IMR-90 (cell line): ENCODE measurements at regions not wholly inside any gene's neighbourhood (a gene's known extent, or its start where the extent isn't known, plus 50 kb on each side); places are given as distances from the start of the nearest gene placed in this dataset.

Source experiments
- ATAC-seq: fragments of 200-7000 bp; cut with Tn5 transposase; 2 replicates; pipeline ENCODE4 v1.9.1; 2020; ENCODE audit warnings: low read depth, mild to moderate bottlenecking, moderate library complexity
- BruUV-seq: library from RNA; stranded (reverse); fragments of 400-500 nt; replicated peaks from 2 replicates; lab custom pipeline; 2021; lab: Mats Ljungman, UMichigan
- CTCF ChIA-PET: fragments of 300-600 bp; formaldehyde crosslinking; extraction: SDS; loops from one replicate; lab custom pipeline; 2021; ENCODE audit warnings: antibody characterized with exemption; lab: Yijun Ruan, JAX
- POLR2A ChIA-PET: fragments of 300-600 bp; sonication (Branson Sonifier 250); formaldehyde crosslinking; loops from one replicate; lab custom pipeline; 2022; ENCODE audit warnings: antibody characterized with exemption; ENCODE audit not compliant: unreplicated experiment; lab: Charles Lee
- DNase-seq: peaks from one replicate; pipeline ENCODE4 v3.0.0; 2013
- H2AFZ ChIP-seq: replicated peaks from 2 replicates; pipeline ENCODE3; 2013; ENCODE audit warnings: low read length, mild to moderate bottlenecking; ENCODE audit not compliant: poor library complexity
- H2AK5ac ChIP-seq: 2 replicates; pipeline ENCODE4 v1.6.1; 2013; ENCODE audit warnings: low read depth, low read length, inconsistent platforms
- H2AK9ac ChIP-seq: replicated peaks from 2 replicates; pipeline ENCODE3; 2013; ENCODE audit warnings: mild to moderate bottlenecking, low read depth, low read length, moderate library complexity; ENCODE audit not compliant: poor library complexity
- H2BK120ac ChIP-seq: 2 replicates; pipeline ENCODE4 v1.6.1; 2013; ENCODE audit warnings: low read depth, low read length, inconsistent platforms
- H2BK15ac ChIP-seq: 3 replicates; pipeline ENCODE4 v1.6.1; 2013; ENCODE audit warnings: low read depth, low read length, inconsistent platforms
- H2BK20ac ChIP-seq: 2 replicates; pipeline ENCODE4 v1.6.1; 2013; ENCODE audit warnings: low read depth, mild to moderate bottlenecking, inconsistent platforms, low read length, moderate library complexity
- H2BK5ac ChIP-seq: 2 replicates; pipeline ENCODE4 v1.6.1; 2013; ENCODE audit warnings: mild to moderate bottlenecking, low read depth, low read length, inconsistent platforms; ENCODE audit not compliant: poor library complexity, severe bottlenecking
- H3K14ac ChIP-seq: replicated peaks from 2 replicates; pipeline ENCODE4 v1.6.1; 2013; ENCODE audit warnings: low read depth, low read length, inconsistent platforms
- H3K18ac ChIP-seq: 2 replicates; pipeline ENCODE4 v1.6.1; 2013; ENCODE audit warnings: low read depth, low read length, control low read depth
- H3K23ac ChIP-seq: 2 replicates; pipeline ENCODE4 v1.6.1; 2013; ENCODE audit warnings: low read depth, low read length, inconsistent platforms
- H3K27ac ChIP-seq: 2 replicates; pipeline ENCODE4 v1.5.1; 2013; ENCODE audit warnings: mild to moderate bottlenecking, control low read depth, low read length; ENCODE audit not compliant: insufficient read depth
- H3K27me3 ChIP-seq: 2 replicates; pipeline ENCODE4 v1.6.1; 2013; ENCODE audit warnings: low read length; ENCODE audit not compliant: control insufficient read depth, insufficient read depth
- H3K36me3 ChIP-seq: 2 replicates; pipeline ENCODE4 v1.6.1; 2013; ENCODE audit warnings: low read length, mixed read lengths; ENCODE audit not compliant: control insufficient read depth, insufficient read depth
- H3K4ac ChIP-seq: 2 replicates; pipeline ENCODE4 v1.6.1; 2013; ENCODE audit warnings: low read depth, low read length, inconsistent platforms
- H3K4me1 ChIP-seq: 2 replicates; pipeline ENCODE4 v1.6.1; 2013; ENCODE audit warnings: low read length, mixed read lengths; ENCODE audit not compliant: control insufficient read depth, insufficient read depth
- H3K4me2 ChIP-seq: 2 replicates; pipeline ENCODE4 v1.6.1; 2013; ENCODE audit warnings: low read depth, mild to moderate bottlenecking, control low read depth, low read length, moderate library complexity
- H3K4me3 ChIP-seq: 2 replicates; pipeline ENCODE4 v1.5.1; 2013; ENCODE audit warnings: low read depth, mild to moderate bottlenecking, control low read depth, low read length, moderate library complexity; ENCODE audit not compliant: insufficient read depth
- H3K56ac ChIP-seq: 2 replicates; pipeline ENCODE4 v1.6.1; 2013; ENCODE audit warnings: low read length, inconsistent platforms; ENCODE audit not compliant: insufficient read depth; ENCODE audit errors: extremely low read depth
- H3K79me1 ChIP-seq, 2 experiments: 2 replicates each; pipeline ENCODE4 v1.6.1; 2013; ENCODE audit warnings: low read length in 2 of 2, inconsistent platforms in 1 of 2, low read depth in 1 of 2
- H3K9ac ChIP-seq: 2 replicates; pipeline ENCODE4 v1.6.1; 2013; ENCODE audit warnings: low read depth, low read length, control low read depth
- H3K9me1 ChIP-seq: 2 replicates; pipeline ENCODE4 v1.6.1; 2013; ENCODE audit warnings: low read length, inconsistent platforms; ENCODE audit not compliant: insufficient read depth
- H3K9me3 ChIP-seq: 2 replicates; pipeline ENCODE4 v1.6.1; 2013; ENCODE audit warnings: low read length; ENCODE audit not compliant: control insufficient read depth, insufficient read depth
- H4K20me1 ChIP-seq: 2 replicates; pipeline ENCODE4 v1.6.1; 2013; ENCODE audit warnings: low read length, inconsistent platforms; ENCODE audit not compliant: insufficient read depth
- H4K5ac ChIP-seq: 2 replicates; pipeline ENCODE4 v1.6.1; 2013; ENCODE audit warnings: mild to moderate bottlenecking, low read depth, low read length, control low read depth
- H4K8ac ChIP-seq, 2 experiments: 2 replicates each; pipeline ENCODE4 v1.6.1; 2013; ENCODE audit warnings: low read depth in 2 of 2, low read length in 2 of 2, control low read depth in 1 of 2, inconsistent platforms in 1 of 2
- H4K91ac ChIP-seq: 2 replicates; pipeline ENCODE4 v1.6.1; 2013; ENCODE audit warnings: low read depth, low read length, inconsistent platforms; ENCODE audit not compliant: insufficient read depth
- BHLHE40 ChIP-seq: fragments of 150-350 bp; IDR thresholded peaks from 2 replicates; pipeline ENCODE4 v1.6.1; 2016; ENCODE audit warnings: mild to moderate bottlenecking, low read depth, low read length
- CEBPB ChIP-seq: IDR thresholded peaks from 2 replicates; pipeline ENCODE4 v1.6.1; 2012; ENCODE audit warnings: low read depth, low read length, improper control_type of control experiment
- CHD1 ChIP-seq: IDR thresholded peaks from 2 replicates; pipeline ENCODE4 v1.6.1; 2012; ENCODE audit warnings: low read depth, low read length, improper control_type of control experiment
- CTCF ChIP-seq: conservative IDR thresholded peaks from 2 replicates; pipeline ENCODE4 v1.5.1; 2012; ENCODE audit warnings: mild to moderate bottlenecking, low read depth, low read length, improper control_type of control experiment
- ELK1 ChIP-seq: fragments of 150-350 bp; IDR thresholded peaks from 2 replicates; pipeline ENCODE4 v1.6.1; 2016; ENCODE audit warnings: low read depth, mild to moderate bottlenecking, low read length, moderate library complexity, borderline replicate concordance
- FOS ChIP-seq: fragments of 150-350 bp; IDR thresholded peaks from 2 replicates; pipeline ENCODE4 v1.6.1; 2016; ENCODE audit warnings: low read depth, low read length
- MAFK ChIP-seq: IDR thresholded peaks from 2 replicates; pipeline ENCODE4 v1.6.1; 2012; ENCODE audit warnings: low read depth, low read length, improper control_type of control experiment
- MAZ ChIP-seq: IDR thresholded peaks from 2 replicates; pipeline ENCODE4 v1.6.1; 2012; ENCODE audit warnings: low read depth, mild to moderate bottlenecking, low read length, improper control_type of control experiment, moderate library complexity, borderline replicate concordance
- MXI1 ChIP-seq: IDR thresholded peaks from 2 replicates; pipeline ENCODE4 v1.6.1; 2012; ENCODE audit warnings: low read depth, mild to moderate bottlenecking, low read length, moderate library complexity, borderline replicate concordance
- NFE2L2 ChIP-seq: fragments of 150-350 bp; IDR thresholded peaks from 2 replicates; pipeline ENCODE4 v1.6.1; 2016; ENCODE audit warnings: low read depth, mild to moderate bottlenecking, low read length
- POLR2A ChIP-seq: IDR thresholded peaks from 2 replicates; pipeline ENCODE4 v1.6.1; 2012; ENCODE audit warnings: mild to moderate bottlenecking, low read depth, low read length
- RAD21 ChIP-seq: IDR thresholded peaks from 2 replicates; pipeline ENCODE4 v1.6.1; 2012; ENCODE audit warnings: low read length, improper control_type of control experiment
- RCOR1 ChIP-seq: IDR thresholded peaks from 2 replicates; pipeline ENCODE4 v1.6.1; 2012; ENCODE audit warnings: mild to moderate bottlenecking, low read length, improper control_type of control experiment; ENCODE audit not compliant: insufficient replicate concordance
- RFX5 ChIP-seq: IDR thresholded peaks from 2 replicates; pipeline ENCODE4 v1.8.0; 2012; ENCODE audit warnings: low read depth, mild to moderate bottlenecking, low read length, moderate library complexity
- SMC3 ChIP-seq: fragments of 150-350 bp; IDR thresholded peaks from 2 replicates; pipeline ENCODE4 v1.6.1; 2016; ENCODE audit warnings: low read depth, mild to moderate bottlenecking, antibody characterized with exemption, low read length, moderate library complexity
- USF2 ChIP-seq: fragments of 150-350 bp; IDR thresholded peaks from 2 replicates; pipeline ENCODE4 v1.6.1; 2017; ENCODE audit warnings: mild to moderate bottlenecking, antibody characterized with exemption, low read length, low read depth
- WGBS, 2 experiments: methylation state at CpG; one replicate each; pipeline versions ENCODE4 v1.1.5 to v1.1.7; 2013; ENCODE audit warnings: missing lambda C conversion rate in 2 of 2; ENCODE audit not compliant: insufficient read length in 1 of 2; ENCODE audit errors: extremely low coverage in 2 of 2; 5-methylcytosine and 5-hydroxymethylcytosine counted together
- dilution Hi-C: fragments of 300-500 bp; cut with HindIII; formaldehyde crosslinking; loops from one replicate; pipeline ENCODE4 v1.14.3; 2018; ENCODE audit warnings: low sequenced_read_pairs; ENCODE audit not compliant: unreplicated experiment
- in situ Hi-C: fragments of 300-500 bp; cut with MboI; formaldehyde crosslinking; loops from 3 replicates; pipeline ENCODE4 v1.14.3; 2019; ENCODE audit warnings: low sequenced_read_pairs, inconsistent platforms, mixed read lengths
- intact Hi-C: fragments of 100-400 bp; cut with micrococcal nuclease; formaldehyde crosslinking; loops from 2 replicates; pipeline ENCODE4 v1.10.0; 2022

- no peaks in the 10 kb centered on the region for H3K4me1 ChIP-seq
- H3K9me3 ChIP-seq, result no peaks in the 10 kb centered on the region
- H3K79me1 ChIP-seq, result no peaks in the 10 kb centered on the region
- no peak overlapping the region for H2BK5ac ChIP-seq
- POLR2A ChIA-PET, result no interaction called here
- H3K27me3 ChIP-seq, result no peaks in the 10 kb centered on the region
- H3K4me2 ChIP-seq, result no peak overlapping the region
- intact Hi-C loops (no loop called here), dilution Hi-C loops (no loop called here), in situ Hi-C loops (no loop called here)
- no peak overlapping the region for H4K91ac ChIP-seq
- no peak overlapping the region for H2AFZ ChIP-seq
- no peak for TF ChIP-seq RAD21
- TF ChIP-seq SMC3, result no peak
- no peak for TF ChIP-seq FOS
- TF ChIP-seq POLR2A, result no peak
- no peak for TF ChIP-seq ELK1
- TF ChIP-seq USF2, result no peak
- TF ChIP-seq MXI1, result no peak
- no peak for TF ChIP-seq RFX5
- TF ChIP-seq MAFK, result no peak
- no peak for TF ChIP-seq BHLHE40
- no peak for TF ChIP-seq MAZ
- no peak for TF ChIP-seq CTCF
- TF ChIP-seq NFE2L2, result no peak
- no peak for TF ChIP-seq CHD1
- no peak for TF ChIP-seq RCOR1
- no peak for TF ChIP-seq CEBPB
- no peak overlapping the region for H2BK20ac ChIP-seq
- no peak overlapping the region for H3K14ac ChIP-seq
- H3K9me1 ChIP-seq, result no peaks in the 10 kb centered on the region
- H3K56ac ChIP-seq, result no peak overlapping the region
- no peak overlapping the region for H3K9ac ChIP-seq
- no peak overlapping the region for H4K5ac ChIP-seq
- H3K36me3 ChIP-seq, result no peaks in the 10 kb centered on the region
- DNase-seq (no peak), ATAC-seq (no peak)
- no peak overlapping the region for H3K23ac ChIP-seq
- H2AK5ac ChIP-seq, result no peak overlapping the region
- BruUV-seq, result no TSS peak
- no peak overlapping the region for H3K4me3 ChIP-seq
- no peak overlapping the region for H4K8ac ChIP-seq
- no peak overlapping the region for H2BK120ac ChIP-seq
- H3K18ac ChIP-seq, result no peak overlapping the region
- H3K27ac ChIP-seq, result no peak overlapping the region
- no peak overlapping the region for H2AK9ac ChIP-seq
- no peak overlapping the region for H3K4ac ChIP-seq
- WGBS, 2 experiments, result 61% methylated on average over 4 of the region's 6 CpGs; no CpG with 5 or more reads in 1 of the 2 experiments
- H2BK15ac ChIP-seq, result no peak overlapping the region
- no peaks in the 10 kb centered on the region for H4K20me1 ChIP-seq
- CTCF ChIA-PET, result no interaction called here
Measured at GRCh38 chr20:20799716-20800312, 87.4 kb upstream of the RALGAPA2 start.
